ENCODE measurements at regions not wholly inside any gene's neighbourhood (a gene's known extent, or its start where the extent isn't known, plus 50 kb on each side); places are given as distances from the start of the nearest gene placed in this dataset.

GRCh38 chr7:121545418-121545817 lies 149.3 kb upstream of the FAM3C start:
- no peak overlapping the region for H3K27ac ChIP-seq
- H3K9ac ChIP-seq (ENCODE audit: insufficient read length): no peak overlapping the region
- no peaks in the 10 kb centered on the region for H3K9me3 ChIP-seq (ENCODE audit: low read depth, low read length)
- TF ChIP-seq EZH2 (IDR thresholded peaks at IDR 0.05): no peak
- no peak for DNase-seq (ENCODE audit: low read depth, low spot score)
- no peaks in the 10 kb centered on the region for H3K36me3 ChIP-seq (ENCODE audit: insufficient read depth, low read length)
- H3K4me3 ChIP-seq: no peak overlapping the region

GRCh38 chr7:121544726-121545125 lies 148.6 kb upstream of the FAM3C start:
- Histone ChIP-seq H3K27ac (no peak overlapping the region), H3K36me3 (ENCODE audit: insufficient read depth, low read length) (no peaks in the 10 kb centered on the region), H3K9ac (ENCODE audit: insufficient read length) (no peak overlapping the region), H3K4me3 (no peak overlapping the region), H3K9me3 (ENCODE audit: low read depth, low read length) (no peaks in the 10 kb centered on the region)
- no peak for DNase-seq (ENCODE audit: low read depth, low spot score)
- TF ChIP-seq EZH2 (IDR thresholded peaks at IDR 0.05) (no peak), POLR2AphosphoS5 (IDR thresholded peaks at IDR 0.05; ENCODE audit: borderline replicate concordance, low read depth, low read length) (no peak), FOXP2 (optimal IDR thresholded peaks at IDR 0.05; ENCODE audit: control extremely low read depth, extremely low read length, insufficient read depth) (no peak)

- no peak for DNase-seq (ENCODE audit: low read depth, low spot score)
- H3K9ac ChIP-seq (ENCODE audit: insufficient read length): no peak overlapping the region
- H3K36me3 ChIP-seq (ENCODE audit: insufficient read depth, low read length): no peaks in the 10 kb centered on the region
- H3K27ac ChIP-seq: no peak overlapping the region
- TF ChIP-seq FOXP2 (optimal IDR thresholded peaks at IDR 0.05; ENCODE audit: control extremely low read depth, extremely low read length, insufficient read depth) (no peak), POLR2AphosphoS5 (IDR thresholded peaks at IDR 0.05; ENCODE audit: borderline replicate concordance, low read depth, low read length) (no peak), EZH2 (IDR thresholded peaks at IDR 0.05) (no peak)
- H3K4me3 ChIP-seq: no peak overlapping the region
- H3K9me3 ChIP-seq (ENCODE audit: low read depth, low read length): no peaks in the 10 kb centered on the region
Observed at GRCh38 chr7:121544238-121544637, 148.1 kb upstream of the FAM3C start.

- Histone ChIP-seq H3K9ac (ENCODE audit: insufficient read length) (no peak overlapping the region), H3K9me3 (ENCODE audit: low read depth, low read length) (no peaks in the 10 kb centered on the region), H3K27ac (no peak overlapping the region), H3K36me3 (ENCODE audit: insufficient read depth, low read length) (no peaks in the 10 kb centered on the region), H3K4me3 (no peak overlapping the region)
- no peak for DNase-seq (ENCODE audit: low read depth, low spot score)
- TF ChIP-seq POLR2AphosphoS5 (IDR thresholded peaks at IDR 0.05; ENCODE audit: borderline replicate concordance, low read depth, low read length): no peak
- no peak for TF ChIP-seq FOXP2 (optimal IDR thresholded peaks at IDR 0.05; ENCODE audit: control extremely low read depth, extremely low read length, insufficient read depth)
- TF ChIP-seq EZH2 (IDR thresholded peaks at IDR 0.05): no peak
Observed at GRCh38 chr7:121541457-121541856, 145.3 kb upstream of the FAM3C start.

- Histone ChIP-seq H3K9me3 (ENCODE audit: low read depth, low read length) (no peaks in the 10 kb centered on the region), H3K27ac (no peak overlapping the region), H3K9ac (ENCODE audit: insufficient read length) (no peak overlapping the region), H3K36me3 (ENCODE audit: insufficient read depth, low read length) (no peaks in the 10 kb centered on the region), H3K4me3 (no peak overlapping the region)
- TF ChIP-seq EZH2 (IDR thresholded peaks at IDR 0.05) (no peak), POLR2AphosphoS5 (IDR thresholded peaks at IDR 0.05; ENCODE audit: borderline replicate concordance, low read depth, low read length) (no peak), FOXP2 (optimal IDR thresholded peaks at IDR 0.05; ENCODE audit: control extremely low read depth, extremely low read length, insufficient read depth) (no peak)
- no peak for DNase-seq (ENCODE audit: low read depth, low spot score)
Observed at GRCh38 chr7:121540138-121540537, 144.0 kb upstream of the FAM3C start.

- Histone ChIP-seq H3K9ac (ENCODE audit: insufficient read length) (no peak overlapping the region), H3K27ac (no peak overlapping the region), H3K36me3 (ENCODE audit: insufficient read depth, low read length) (no peaks in the 10 kb centered on the region), H3K4me3 (no peak overlapping the region), H3K9me3 (ENCODE audit: low read depth, low read length) (no peaks in the 10 kb centered on the region)
- TF ChIP-seq FOXP2 (optimal IDR thresholded peaks at IDR 0.05; ENCODE audit: control extremely low read depth, extremely low read length, insufficient read depth) (no peak), POLR2AphosphoS5 (IDR thresholded peaks at IDR 0.05; ENCODE audit: borderline replicate concordance, low read depth, low read length) (no peak), EZH2 (IDR thresholded peaks at IDR 0.05) (no peak)
- DNase-seq (ENCODE audit: low read depth, low spot score): no peak
Observed at GRCh38 chr7:121537031-121537430, 140.9 kb upstream of the FAM3C start.

GRCh38 chr7:121531175-121532070 lies 135.3 kb upstream of the FAM3C start:
- H3K9ac ChIP-seq (ENCODE audit: insufficient read length): no peak overlapping the region
- no peak overlapping the region for H3K27ac ChIP-seq
- H3K4me3 ChIP-seq: no peak overlapping the region
- H3K9me3 ChIP-seq (ENCODE audit: low read depth, low read length): no peaks in the 10 kb centered on the region
- TF ChIP-seq POLR2AphosphoS5 (IDR thresholded peaks at IDR 0.05; ENCODE audit: borderline replicate concordance, low read depth, low read length): no peak
- DNase-seq (ENCODE audit: low read depth, low spot score): no peak
- H3K36me3 ChIP-seq (ENCODE audit: insufficient read depth, low read length): no peaks in the 10 kb centered on the region

GRCh38 chr7:121530227-121531174 lies 134.4 kb upstream of the FAM3C start:
- Histone ChIP-seq H3K9me3 (ENCODE audit: low read depth, low read length) (no peaks in the 10 kb centered on the region), H3K4me3 (no peak overlapping the region), H3K9ac (ENCODE audit: insufficient read length) (no peak overlapping the region), H3K36me3 (ENCODE audit: insufficient read depth, low read length) (no peaks in the 10 kb centered on the region), H3K27ac (no peak overlapping the region)
- no peak for DNase-seq (ENCODE audit: low read depth, low spot score)
- TF ChIP-seq EZH2 (IDR thresholded peaks at IDR 0.05): no peak
- TF ChIP-seq FOXP2 (optimal IDR thresholded peaks at IDR 0.05; ENCODE audit: control extremely low read depth, extremely low read length, insufficient read depth): no peak
- TF ChIP-seq POLR2AphosphoS5 (IDR thresholded peaks at IDR 0.05; ENCODE audit: borderline replicate concordance, low read depth, low read length): no peak

Data from SK-N-MC (cell line).